ENCODE measurements at regions not wholly inside any gene's neighbourhood (a gene's known extent, or its start where the extent isn't known, plus 50 kb on each side); places are given as distances from the start of the nearest gene placed in this dataset.

DNA sequence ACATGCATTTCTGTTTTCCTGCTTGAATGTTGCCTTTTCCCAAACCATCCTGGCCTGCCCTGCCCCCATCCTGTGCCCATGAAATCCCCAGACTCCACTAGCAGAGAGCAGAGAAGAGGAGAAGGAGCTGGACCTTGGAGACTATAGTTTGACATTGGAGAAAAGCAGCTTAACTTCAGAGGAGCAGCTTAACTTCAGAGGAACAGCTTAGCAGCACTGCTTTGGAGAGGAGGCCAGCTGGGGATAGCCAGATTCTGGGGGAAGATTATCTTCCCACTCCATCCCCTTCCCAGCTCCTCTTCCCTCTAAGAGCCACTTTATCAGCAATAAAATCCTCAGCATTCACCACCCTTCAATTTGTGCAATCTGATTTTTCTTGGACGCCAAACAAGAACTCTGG is 443.0 kb downstream of the PCDH10 start:
- H3K9me3 Mint-ChIP-seq (ENCODE audit: unreplicated experiment), result no peaks in the 10 kb centered on the region
- H3K4me1 Mint-ChIP-seq (ENCODE audit: insufficient read depth, unreplicated experiment), result peaks cover 6% of the 10 kb centered on the region
- H3K36me3 Mint-ChIP-seq (ENCODE audit: insufficient read depth, unreplicated experiment), result no peaks in the 10 kb centered on the region
- BruUV-seq (replicated peaks), result no TSS peak
- ChIA-PET POLR2A (no interaction called here), CTCF (no interaction called here)
- no peak overlapping the region for H3K27ac Mint-ChIP-seq (ENCODE audit: low read depth, unreplicated experiment)
- intact Hi-C loops (cut with micrococcal nuclease), result no loop called here
- no peak for DNase-seq (ENCODE audit: unreplicated experiment)
- no peak overlapping the region for H3K4me3 Mint-ChIP-seq (ENCODE audit: unreplicated experiment)
- TF ChIP-seq, protein P1, sequence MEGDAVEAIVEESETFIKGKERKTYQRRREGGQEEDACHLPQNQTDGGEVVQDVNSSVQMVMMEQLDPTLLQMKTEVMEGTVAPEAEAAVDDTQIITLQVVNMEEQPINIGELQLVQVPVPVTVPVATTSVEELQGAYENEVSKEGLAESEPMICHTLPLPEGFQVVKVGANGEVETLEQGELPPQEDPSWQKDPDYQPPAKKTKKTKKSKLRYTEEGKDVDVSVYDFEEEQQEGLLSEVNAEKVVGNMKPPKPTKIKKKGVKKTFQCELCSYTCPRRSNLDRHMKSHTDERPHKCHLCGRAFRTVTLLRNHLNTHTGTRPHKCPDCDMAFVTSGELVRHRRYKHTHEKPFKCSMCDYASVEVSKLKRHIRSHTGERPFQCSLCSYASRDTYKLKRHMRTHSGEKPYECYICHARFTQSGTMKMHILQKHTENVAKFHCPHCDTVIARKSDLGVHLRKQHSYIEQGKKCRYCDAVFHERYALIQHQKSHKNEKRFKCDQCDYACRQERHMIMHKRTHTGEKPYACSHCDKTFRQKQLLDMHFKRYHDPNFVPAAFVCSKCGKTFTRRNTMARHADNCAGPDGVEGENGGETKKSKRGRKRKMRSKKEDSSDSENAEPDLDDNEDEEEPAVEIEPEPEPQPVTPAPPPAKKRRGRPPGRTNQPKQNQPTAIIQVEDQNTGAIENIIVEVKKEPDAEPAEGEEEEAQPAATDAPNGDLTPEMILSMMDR (IDR thresholded peaks at IDR 0.05; ENCODE audit: unreplicated experiment), result no peak
- no peaks in the 10 kb centered on the region for H3K27me3 Mint-ChIP-seq (ENCODE audit: insufficient read depth, unreplicated experiment)

DNA sequence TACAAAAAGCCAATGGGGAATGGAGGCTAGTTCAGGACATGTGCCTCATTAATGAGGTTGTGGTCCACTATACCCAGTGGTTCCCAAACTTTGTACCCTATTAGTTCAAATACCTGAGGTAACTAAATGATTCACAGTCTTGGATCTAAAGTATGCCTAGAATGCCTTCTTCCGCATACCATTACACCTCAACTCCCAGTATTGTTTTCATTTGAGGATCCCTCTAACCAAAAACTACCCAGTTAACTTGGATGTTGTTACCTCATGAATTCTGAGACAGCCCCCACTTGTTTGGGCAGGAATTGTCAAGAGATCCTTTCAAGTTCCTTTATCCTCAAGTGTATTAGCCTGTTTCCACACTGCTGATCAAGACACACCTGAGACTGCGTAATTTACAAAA is 439.2 kb downstream of the PCDH10 start:
- Mint-ChIP-seq H3K4me3 (ENCODE audit: unreplicated experiment) (no peak overlapping the region), H3K27me3 (ENCODE audit: insufficient read depth, unreplicated experiment) (no peaks in the 10 kb centered on the region), H3K9me3 (ENCODE audit: unreplicated experiment) (no peaks in the 10 kb centered on the region), H3K4me1 (ENCODE audit: insufficient read depth, unreplicated experiment) (no peaks in the 10 kb centered on the region), H3K36me3 (ENCODE audit: insufficient read depth, unreplicated experiment) (no peaks in the 10 kb centered on the region), H3K27ac (ENCODE audit: low read depth, unreplicated experiment) (no peak overlapping the region)
- BruUV-seq (replicated peaks), result no TSS peak
- intact Hi-C loops (cut with micrococcal nuclease), result no loop called here
- ChIA-PET POLR2A (no interaction called here), CTCF (no interaction called here)
- TF ChIP-seq, protein P1 (IDR thresholded peaks at IDR 0.05; ENCODE audit: unreplicated experiment), result no peak
- DNase-seq (ENCODE audit: unreplicated experiment), result no peak

DNA sequence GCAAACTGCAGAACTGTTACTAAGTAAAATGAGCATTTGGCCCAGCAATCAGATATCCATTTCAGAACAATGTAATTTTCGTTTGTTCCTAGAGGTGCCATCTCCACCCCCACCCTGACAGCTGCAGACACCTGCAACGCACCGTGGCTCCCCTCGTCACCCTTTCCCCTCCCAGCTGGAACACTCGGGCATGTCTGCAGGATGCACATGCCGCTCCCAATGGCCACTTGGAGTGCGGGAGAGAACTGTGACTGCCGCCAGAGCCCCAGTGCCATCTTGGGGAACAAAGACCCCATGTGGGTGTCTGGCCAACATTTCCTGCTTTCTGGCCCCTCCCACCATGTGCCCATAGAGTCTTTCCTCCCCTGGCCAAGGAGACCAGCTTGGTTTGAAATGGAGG is 436.2 kb downstream of the PCDH10 start:
- DNase-seq (ENCODE audit: unreplicated experiment), result no peak
- intact Hi-C loops (cut with micrococcal nuclease), result no loop called here
- CTCF ChIA-PET, result no interaction called here
- BruUV-seq (replicated peaks), result no TSS peak
- Mint-ChIP-seq H3K4me3 (ENCODE audit: unreplicated experiment) (no peak overlapping the region), H3K36me3 (ENCODE audit: insufficient read depth, unreplicated experiment) (no peaks in the 10 kb centered on the region), H3K4me1 (ENCODE audit: insufficient read depth, unreplicated experiment) (no peaks in the 10 kb centered on the region), H3K27ac (ENCODE audit: low read depth, unreplicated experiment) (no peak overlapping the region), H3K27me3 (ENCODE audit: insufficient read depth, unreplicated experiment) (no peaks in the 10 kb centered on the region), H3K9me3 (ENCODE audit: unreplicated experiment) (no peaks in the 10 kb centered on the region)
- POLR2A ChIA-PET, result no interaction called here
- TF ChIP-seq, protein P1 (IDR thresholded peaks at IDR 0.05; ENCODE audit: unreplicated experiment), result no peak

DNA sequence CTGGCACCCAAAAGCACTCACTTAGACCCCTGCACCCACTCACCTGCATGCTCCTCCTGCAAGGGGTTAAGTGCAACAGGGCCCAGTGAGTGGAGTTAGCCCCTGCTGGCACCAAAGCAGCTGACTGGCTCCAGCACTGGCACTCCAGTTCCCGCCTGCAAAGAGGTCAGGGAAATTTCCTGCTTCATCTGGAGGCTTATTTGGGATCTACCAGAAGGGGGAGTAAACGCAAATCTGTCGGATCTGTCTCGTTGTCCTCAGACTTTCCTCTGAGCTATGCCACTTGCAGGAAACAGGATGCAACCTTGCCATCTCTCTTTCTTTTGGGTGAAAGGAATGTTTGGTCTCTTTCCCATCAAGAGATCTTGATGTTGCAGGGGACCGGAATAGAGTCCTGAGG is 435.6 kb downstream of the PCDH10 start:
- BruUV-seq (replicated peaks), result no TSS peak
- Mint-ChIP-seq H3K27me3 (ENCODE audit: insufficient read depth, unreplicated experiment) (no peaks in the 10 kb centered on the region), H3K4me3 (ENCODE audit: unreplicated experiment) (no peak overlapping the region), H3K9me3 (ENCODE audit: unreplicated experiment) (no peaks in the 10 kb centered on the region), H3K36me3 (ENCODE audit: insufficient read depth, unreplicated experiment) (no peaks in the 10 kb centered on the region), H3K27ac (ENCODE audit: low read depth, unreplicated experiment) (no peak overlapping the region), H3K4me1 (ENCODE audit: insufficient read depth, unreplicated experiment) (no peaks in the 10 kb centered on the region)
- ChIA-PET POLR2A (no interaction called here), CTCF (no interaction called here)
- TF ChIP-seq, protein P1 (IDR thresholded peaks at IDR 0.05; ENCODE audit: unreplicated experiment), result no peak
- intact Hi-C loops (cut with micrococcal nuclease), result no loop called here
- DNase-seq (ENCODE audit: unreplicated experiment), result no peak

Measured in MCF 10A (cell line).